ENCODE measurements at regions not wholly inside any gene's neighbourhood (a gene's known extent, or its start where the extent isn't known, plus 50 kb on each side); places are given as distances from the start of the nearest gene placed in this dataset.

DNA sequence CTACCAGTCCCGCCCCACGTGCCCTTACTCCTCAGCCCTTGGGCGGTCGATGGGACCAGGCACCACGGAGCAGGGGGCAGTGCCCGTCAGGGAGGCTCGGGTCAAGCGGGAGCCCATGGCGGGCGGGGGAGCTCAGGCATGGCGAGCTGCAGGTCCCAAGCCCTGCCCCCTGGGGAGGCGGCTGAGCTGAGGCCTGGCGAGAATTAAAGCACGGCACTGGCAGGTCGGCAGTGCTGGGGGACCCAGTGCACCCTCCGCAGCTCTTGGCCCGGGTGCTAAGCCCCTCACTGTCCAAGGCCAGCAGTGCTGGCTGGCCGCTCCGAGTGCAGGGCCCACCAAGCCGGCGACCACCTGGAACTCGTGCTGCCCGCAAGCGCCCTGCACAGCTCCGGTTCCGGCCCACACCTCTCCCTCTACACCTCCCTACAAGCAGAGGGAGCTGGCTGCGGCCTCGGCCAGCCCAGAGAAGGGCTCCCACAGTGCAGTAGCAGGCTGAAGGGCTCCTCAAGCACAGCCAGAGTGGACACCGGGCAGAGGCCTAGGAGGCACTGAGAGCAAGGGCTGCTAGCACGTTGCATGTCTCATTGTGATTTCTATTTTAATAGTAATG, 166.8 kb upstream of the FMN2 start:
- no peaks in the 10 kb centered on the region for H3K4me1 ChIP-seq
- H3K27me3 ChIP-seq = no peaks in the 10 kb centered on the region
- no peak overlapping the region for H3K4me3 ChIP-seq
- intact Hi-C loops (cut with DNase I; ENCODE audit: low total_unique reads) = no loop called here
- no peaks in the 10 kb centered on the region for H3K36me3 ChIP-seq
- H3K9me3 ChIP-seq = no peaks in the 10 kb centered on the region
- TF ChIP-seq, protein P1, sequence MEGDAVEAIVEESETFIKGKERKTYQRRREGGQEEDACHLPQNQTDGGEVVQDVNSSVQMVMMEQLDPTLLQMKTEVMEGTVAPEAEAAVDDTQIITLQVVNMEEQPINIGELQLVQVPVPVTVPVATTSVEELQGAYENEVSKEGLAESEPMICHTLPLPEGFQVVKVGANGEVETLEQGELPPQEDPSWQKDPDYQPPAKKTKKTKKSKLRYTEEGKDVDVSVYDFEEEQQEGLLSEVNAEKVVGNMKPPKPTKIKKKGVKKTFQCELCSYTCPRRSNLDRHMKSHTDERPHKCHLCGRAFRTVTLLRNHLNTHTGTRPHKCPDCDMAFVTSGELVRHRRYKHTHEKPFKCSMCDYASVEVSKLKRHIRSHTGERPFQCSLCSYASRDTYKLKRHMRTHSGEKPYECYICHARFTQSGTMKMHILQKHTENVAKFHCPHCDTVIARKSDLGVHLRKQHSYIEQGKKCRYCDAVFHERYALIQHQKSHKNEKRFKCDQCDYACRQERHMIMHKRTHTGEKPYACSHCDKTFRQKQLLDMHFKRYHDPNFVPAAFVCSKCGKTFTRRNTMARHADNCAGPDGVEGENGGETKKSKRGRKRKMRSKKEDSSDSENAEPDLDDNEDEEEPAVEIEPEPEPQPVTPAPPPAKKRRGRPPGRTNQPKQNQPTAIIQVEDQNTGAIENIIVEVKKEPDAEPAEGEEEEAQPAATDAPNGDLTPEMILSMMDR (IDR thresholded peaks at IDR 0.05) = no peak
- TF ChIP-seq POLR2AphosphoS5 (IDR thresholded peaks at IDR 0.05) (no peak), POLR2A (IDR thresholded peaks at IDR 0.05) (no peak)
- DNase-seq (ENCODE audit: low spot score in 2 of 2) = no peak
- H3K27ac ChIP-seq = no peak overlapping the region

DNA sequence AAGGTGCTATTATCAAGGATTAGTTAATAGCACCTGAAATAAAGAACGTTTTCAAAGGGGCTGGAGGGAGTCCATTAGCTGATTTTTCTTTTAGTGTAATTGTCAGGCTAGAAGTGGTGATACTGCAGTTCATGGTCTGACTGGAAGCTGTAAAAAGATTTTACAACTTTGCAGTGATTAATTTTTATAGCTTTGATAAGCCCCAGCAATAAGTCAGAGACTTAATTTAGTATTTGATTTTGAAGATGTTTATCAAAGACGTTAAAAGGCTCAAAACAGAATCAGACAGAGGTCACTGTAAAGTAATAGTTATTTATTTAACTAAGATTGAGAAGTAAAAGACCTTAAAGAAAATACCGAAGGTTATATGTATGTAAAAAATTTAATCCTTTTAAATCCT, 165.5 kb upstream of the FMN2 start:
- Histone ChIP-seq H3K27ac (no peak overlapping the region), H3K9me3 (no peaks in the 10 kb centered on the region), H3K36me3 (no peaks in the 10 kb centered on the region), H3K4me1 (no peaks in the 10 kb centered on the region), H3K27me3 (no peaks in the 10 kb centered on the region), H3K4me3 (no peak overlapping the region)
- no peak for DNase-seq (ENCODE audit: low spot score in 2 of 2)
- intact Hi-C loops (cut with DNase I; ENCODE audit: low total_unique reads) = no loop called here
- no peak for TF ChIP-seq POLR2A (IDR thresholded peaks at IDR 0.05)
- TF ChIP-seq POLR2AphosphoS5 (IDR thresholded peaks at IDR 0.05) = no peak
- TF ChIP-seq, protein P1 (IDR thresholded peaks at IDR 0.05) = no peak

DNA sequence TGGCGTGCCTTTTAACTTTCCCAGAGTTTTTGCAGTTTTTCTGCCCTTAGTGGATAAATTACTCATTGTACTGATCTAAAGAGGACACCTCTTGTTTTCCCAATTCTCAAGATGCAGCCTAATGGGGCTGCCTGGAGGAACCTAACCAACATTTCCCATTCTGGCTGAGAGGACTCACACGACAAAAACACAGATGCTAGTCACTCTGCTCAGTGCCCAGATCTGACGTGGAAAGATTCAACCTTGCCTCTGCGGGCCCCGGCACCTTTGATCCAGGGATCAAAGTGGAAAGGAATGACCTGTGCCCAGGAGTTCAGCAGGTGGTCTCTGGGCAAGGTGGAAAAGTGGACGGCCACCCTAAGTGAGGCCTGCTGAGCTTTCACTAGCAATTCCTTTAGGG, 162.4 kb upstream of the FMN2 start:
- no peak for DNase-seq (ENCODE audit: low spot score in 2 of 2)
- Histone ChIP-seq H3K27ac (no peak overlapping the region), H3K4me3 (no peak overlapping the region), H3K36me3 (no peaks in the 10 kb centered on the region), H3K27me3 (no peaks in the 10 kb centered on the region), H3K9me3 (no peaks in the 10 kb centered on the region), H3K4me1 (no peaks in the 10 kb centered on the region)
- intact Hi-C loops (cut with DNase I; ENCODE audit: low total_unique reads) = no loop called here
- TF ChIP-seq POLR2AphosphoS5 (IDR thresholded peaks at IDR 0.05) (no peak), POLR2A (IDR thresholded peaks at IDR 0.05) (no peak)
- TF ChIP-seq, protein P1 (IDR thresholded peaks at IDR 0.05) = no peak

DNA sequence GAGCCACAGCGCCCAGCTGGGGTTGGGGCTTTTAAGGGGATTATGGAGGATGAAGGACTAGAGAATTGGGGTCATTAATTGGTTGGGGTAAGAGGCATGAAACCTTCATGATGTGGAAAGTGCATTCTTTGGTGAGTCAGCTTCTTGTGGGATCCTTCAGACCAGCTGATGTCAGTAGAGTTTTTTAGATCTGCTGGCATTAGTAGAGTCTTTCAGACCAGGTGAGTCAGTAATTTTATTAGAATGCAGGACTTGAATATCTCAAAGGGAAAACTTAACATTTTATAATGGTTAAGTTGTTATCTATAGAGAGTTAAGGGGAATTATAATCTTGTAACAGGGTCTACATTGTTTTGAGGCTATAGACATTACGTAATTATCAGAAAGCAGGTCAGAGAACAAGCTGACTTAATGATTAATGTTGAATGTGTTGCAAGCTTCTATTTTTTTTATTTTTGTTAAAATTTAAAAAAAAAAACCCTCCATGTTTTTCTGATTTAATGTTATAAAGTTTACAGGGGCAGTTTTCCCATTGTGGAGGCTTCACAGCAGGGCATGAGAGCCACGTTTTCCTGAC, 160.9 kb upstream of the FMN2 start:
- Histone ChIP-seq H3K9me3 (no peaks in the 10 kb centered on the region), H3K27ac (no peak overlapping the region), H3K27me3 (no peaks in the 10 kb centered on the region), H3K4me1 (no peaks in the 10 kb centered on the region), H3K36me3 (no peaks in the 10 kb centered on the region), H3K4me3 (no peak overlapping the region)
- DNase-seq (ENCODE audit: low spot score in 2 of 2) = no peak
- intact Hi-C loops (cut with DNase I; ENCODE audit: low total_unique reads) = no loop called here
- TF ChIP-seq POLR2A (IDR thresholded peaks at IDR 0.05) (no peak), POLR2AphosphoS5 (IDR thresholded peaks at IDR 0.05) (no peak)
- TF ChIP-seq, protein P1 (IDR thresholded peaks at IDR 0.05) = no peak

DNA sequence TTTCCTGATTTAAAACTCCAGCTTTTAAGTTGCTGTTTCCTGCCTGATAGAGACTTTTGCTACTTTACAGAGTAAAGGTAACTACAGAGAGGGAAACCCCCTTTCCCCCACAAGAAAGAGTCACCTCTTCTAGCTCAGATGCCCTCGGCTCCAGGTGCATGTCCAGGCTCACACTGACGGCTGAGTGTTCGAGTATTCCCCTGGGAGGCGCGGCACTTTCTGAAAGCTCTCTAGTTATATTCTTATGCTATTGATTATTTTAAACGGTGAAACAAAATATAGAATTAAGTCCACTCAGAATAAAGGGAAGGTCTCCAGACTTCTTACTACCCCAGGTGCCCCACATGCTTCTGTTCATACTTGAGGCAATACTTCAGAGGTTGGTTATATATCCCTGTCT, 160.3 kb upstream of the FMN2 start:
- no peak overlapping the region for H3K4me3 ChIP-seq
- no peaks in the 10 kb centered on the region for H3K27me3 ChIP-seq
- no peaks in the 10 kb centered on the region for H3K9me3 ChIP-seq
- no peak for DNase-seq (ENCODE audit: low spot score in 2 of 2)
- intact Hi-C loops (cut with DNase I; ENCODE audit: low total_unique reads) = no loop called here
- H3K4me1 ChIP-seq = no peaks in the 10 kb centered on the region
- TF ChIP-seq POLR2AphosphoS5 (IDR thresholded peaks at IDR 0.05) = no peak
- TF ChIP-seq, protein P1 (IDR thresholded peaks at IDR 0.05) = no peak
- no peak for TF ChIP-seq POLR2A (IDR thresholded peaks at IDR 0.05)
- H3K27ac ChIP-seq = no peak overlapping the region
- no peaks in the 10 kb centered on the region for H3K36me3 ChIP-seq

All from breast epithelium (tissue), 4 donors.